Esophagus (tissue), 2 donors: ENCODE measurements at regions not wholly inside any gene's neighbourhood (a gene's known extent, or its start where the extent isn't known, plus 50 kb on each side); places are given as distances from the start of the nearest gene placed in this dataset.

ENCODE experiments used
- H3K27ac ChIP-seq, 2 donors: one replicate each; pipeline ENCODE4 v1.5.1; 2013; ENCODE audit warnings: low read depth in 2 of 2, mild to moderate bottlenecking in 2 of 2, inconsistent platforms in 1 of 2, low read length in 1 of 2, moderate library complexity in 1 of 2
- H3K27me3 ChIP-seq, 2 donors: one replicate each; pipeline ENCODE4 v1.6.1; 2013; ENCODE audit warnings: low read length in 2 of 2, control low read depth in 1 of 2, mild to moderate bottlenecking in 1 of 2; ENCODE audit not compliant: insufficient read depth in 2 of 2, control insufficient read depth in 1 of 2
- H3K36me3 ChIP-seq, 2 donors: one replicate each; pipeline ENCODE4 v1.6.1; 2013; ENCODE audit warnings: low read length in 1 of 2; ENCODE audit not compliant: control insufficient read depth in 2 of 2, insufficient read depth in 2 of 2
- H3K4me1 ChIP-seq, 2 donors: one replicate each; pipeline ENCODE4 v1.6.1; 2013; ENCODE audit warnings: low read length in 1 of 2; ENCODE audit not compliant: control insufficient read depth in 2 of 2, insufficient read depth in 2 of 2
- H3K4me3 ChIP-seq, 2 donors: one replicate each; pipeline ENCODE4 v1.5.1; 2013; ENCODE audit warnings: low read length in 2 of 2, mild to moderate bottlenecking in 2 of 2, low read depth in 1 of 2, moderate library complexity in 1 of 2
- H3K9me3 ChIP-seq, 2 donors: one replicate each; pipeline ENCODE4 v1.6.1; 2013; ENCODE audit warnings: mild to moderate bottlenecking in 2 of 2, low read depth in 1 of 2, low read length in 1 of 2, moderate library complexity in 1 of 2; ENCODE audit not compliant: control insufficient read depth in 2 of 2, insufficient read depth in 1 of 2
- WGBS, 2 donors: extraction: QIAGEN DNeasy Blood & Tissue Kit; methylation state at CpG; one replicate each; pipeline ENCODE4 v1.1.7; 2013; 5-methylcytosine and 5-hydroxymethylcytosine counted together
- donor health status: healthy with polysubstance abuse.
- donor health status: Bipolar disorder and iron deficiency.

- no peaks in the 10 kb centered on the region for H3K36me3 ChIP-seq
- H3K27me3 ChIP-seq, result no peaks in the 10 kb centered on the region
- no peak overlapping the region for H3K27ac ChIP-seq
- no peak overlapping the region for H3K4me3 ChIP-seq
- no peaks in the 10 kb centered on the region for H3K9me3 ChIP-seq
- no peaks in the 10 kb centered on the region for H3K4me1 ChIP-seq
These were observed 302.8 kb downstream of the FAT3 start for GRCh38 chr11:92527467-92527866.

GRCh38 chr11:92528001-92528400 lies 303.4 kb downstream of the FAT3 start:
- H3K27ac ChIP-seq, result no peak overlapping the region
- 53 to 59% methylated on average over 6 of the region's 6 CpGs for WGBS, 2 donors

GRCh38 chr11:92531065-92531739 lies 306.6 kb downstream of the FAT3 start:
- Histone ChIP-seq H3K36me3 (no peaks in the 10 kb centered on the region), H3K27ac (no peak overlapping the region), H3K4me3 (no peak overlapping the region), H3K4me1 (no peaks in the 10 kb centered on the region), H3K9me3 (no peaks in the 10 kb centered on the region), H3K27me3 (no peaks in the 10 kb centered on the region)
- WGBS, 2 donors, result 81 to 84% methylated on average over 7 of the region's 7 CpGs

More at GRCh38 chr11:92528001-92528400, 303.4 kb downstream of the FAT3 start:
- no peaks in the 10 kb centered on the region for H3K9me3 ChIP-seq
- no peaks in the 10 kb centered on the region for H3K4me1 ChIP-seq
- H3K27me3 ChIP-seq, result no peaks in the 10 kb centered on the region
- no peaks in the 10 kb centered on the region for H3K36me3 ChIP-seq
- H3K4me3 ChIP-seq, result no peak overlapping the region

GRCh38 chr11:92533657-92534335 lies 309.2 kb downstream of the FAT3 start:
- H3K4me3 ChIP-seq, result no peak overlapping the region
- H3K9me3 ChIP-seq, result no peaks in the 10 kb centered on the region
- no peaks in the 10 kb centered on the region for H3K4me1 ChIP-seq
- H3K36me3 ChIP-seq, result no peaks in the 10 kb centered on the region
- H3K27me3 ChIP-seq, result no peaks in the 10 kb centered on the region
- no peak overlapping the region for H3K27ac ChIP-seq
- WGBS, 2 donors, result 78 to 82% methylated on average over 3 of the region's 3 CpGs

GRCh38 chr11:92536883-92537282 lies 312.3 kb downstream of the FAT3 start:
- no peak overlapping the region for H3K27ac ChIP-seq
- no peaks in the 10 kb centered on the region for H3K27me3 ChIP-seq
- no peaks in the 10 kb centered on the region for H3K9me3 ChIP-seq
- no peaks in the 10 kb centered on the region for H3K36me3 ChIP-seq
- H3K4me1 ChIP-seq, result no peaks in the 10 kb centered on the region
- 69% methylated on average over 4 of the region's 4 CpGs for WGBS, 2 donors
- no peak overlapping the region for H3K4me3 ChIP-seq

- no peak overlapping the region for H3K4me3 ChIP-seq
- WGBS, 2 donors, result 90 to 92% methylated on average over 4 of the region's 4 CpGs
- no peaks in the 10 kb centered on the region for H3K4me1 ChIP-seq
These were observed 315.5 kb downstream of the FAT3 start for GRCh38 chr11:92540096-92540495.

GRCh38 chr11:92545906-92546471 lies 321.4 kb downstream of the FAT3 start:
- no peaks in the 10 kb centered on the region for H3K27me3 ChIP-seq
- no peaks in the 10 kb centered on the region for H3K4me1 ChIP-seq
- H3K36me3 ChIP-seq, result no peaks in the 10 kb centered on the region
- no peak overlapping the region for H3K4me3 ChIP-seq
- no peak overlapping the region for H3K27ac ChIP-seq
- peaks cover 0 to 2% of the 10 kb centered on the region in 2 donors for H3K9me3 ChIP-seq
- WGBS, 2 donors, result 63 to 64% methylated on average over 6 of the region's 6 CpGs

More at GRCh38 chr11:92540096-92540495, 315.5 kb downstream of the FAT3 start:
- no peak overlapping the region for H3K27ac ChIP-seq
- H3K36me3 ChIP-seq, result no peaks in the 10 kb centered on the region
- H3K9me3 ChIP-seq, result no peaks in the 10 kb centered on the region
- no peaks in the 10 kb centered on the region for H3K27me3 ChIP-seq

- Histone ChIP-seq H3K36me3 (no peaks in the 10 kb centered on the region), H3K9me3 (peaks cover 0 to 2% of the 10 kb centered on the region in 2 donors), H3K4me3 (no peak overlapping the region), H3K4me1 (no peaks in the 10 kb centered on the region), H3K27ac (no peak overlapping the region), H3K27me3 (no peaks in the 10 kb centered on the region)
- 74 to 84% methylated on average over 5 of the region's 5 CpGs for WGBS, 2 donors
These were observed 322.0 kb downstream of the FAT3 start for GRCh38 chr11:92546603-92547002.

- no peak overlapping the region for H3K4me3 ChIP-seq
- no peaks in the 10 kb centered on the region for H3K27me3 ChIP-seq
- peaks cover 0 to 2% of the 10 kb centered on the region in 2 donors for H3K9me3 ChIP-seq
- no peaks in the 10 kb centered on the region for H3K36me3 ChIP-seq
- H3K4me1 ChIP-seq, result no peaks in the 10 kb centered on the region
- no peak overlapping the region for H3K27ac ChIP-seq
These were observed 325.8 kb downstream of the FAT3 start for GRCh38 chr11:92550411-92550810.

- Histone ChIP-seq H3K4me1 (no peaks in the 10 kb centered on the region), H3K4me3 (no peak overlapping the region), H3K9me3 (peaks cover 0 to 2% of the 10 kb centered on the region in 2 donors), H3K36me3 (no peaks in the 10 kb centered on the region), H3K27me3 (no peaks in the 10 kb centered on the region), H3K27ac (no peak overlapping the region)
- 76 to 87% methylated on average over 2 of the region's 2 CpGs for WGBS, 2 donors
These were observed 326.3 kb downstream of the FAT3 start for GRCh38 chr11:92550871-92551270.
